OCI-LY7 (cell line): ENCODE measurements at regions not wholly inside any gene's neighbourhood (a gene's known extent, or its start where the extent isn't known, plus 50 kb on each side); places are given as distances from the start of the nearest gene placed in this dataset.

Source experiments
- BruUV-seq: library from RNA; stranded (reverse); fragments of 400-500 nt; replicated peaks from 2 replicates; lab custom pipeline; 2021; lab: Mats Ljungman, UMichigan
- CTCF ChIA-PET: fragments of 300-600 bp; sonication (Branson Sonifier 250); formaldehyde crosslinking; loops from one replicate; lab custom pipeline; 2022; ENCODE audit warnings: antibody characterized with exemption; ENCODE audit not compliant: unreplicated experiment; lab: Charles Lee
- POLR2A ChIA-PET: fragments of 300-600 bp; sonication (Branson Sonifier 250); formaldehyde crosslinking; loops from one replicate; lab custom pipeline; 2022; ENCODE audit warnings: antibody characterized with exemption; lab: Charles Lee
- DNase-seq: peaks from one replicate; pipeline ENCODE4 v3.0.0-alpha.2; 2015; ENCODE audit warnings: low spot score
- H2AFZ ChIP-seq: fragments of 200-600 bp; sonication (generic), shearing (Covaris generic); 2 replicates; pipeline ENCODE4 v1.6.1; 2014; ENCODE audit warnings: mild to moderate bottlenecking, antibody characterized with exemption, low read length, moderate library complexity
- H3K27ac ChIP-seq: fragments of 200-600 bp; sonication (generic); 2 replicates; pipeline ENCODE4 v1.5.1; 2014; ENCODE audit warnings: mixed run types, low read depth, mild to moderate bottlenecking, moderate library complexity, low read length, inconsistent platforms; ENCODE audit not compliant: poor library complexity, severe bottlenecking
- H3K36me3 ChIP-seq: fragments of 200-600 bp; sonication (generic); 2 replicates; pipeline ENCODE4 v1.6.1; 2014; ENCODE audit warnings: mild to moderate bottlenecking, antibody characterized with exemption, low read length, moderate library complexity, mixed read lengths; ENCODE audit not compliant: insufficient read depth
- H3K4me1 ChIP-seq: fragments of 200-600 bp; sonication (generic); 2 replicates; pipeline ENCODE4 v1.5.1; 2014; ENCODE audit warnings: mild to moderate bottlenecking, low read length; ENCODE audit not compliant: insufficient read depth, poor library complexity, severe bottlenecking
- H3K4me2 ChIP-seq: fragments of 200-600 bp; sonication (generic); 2 replicates; pipeline ENCODE4 v1.6.1; 2014; ENCODE audit warnings: mild to moderate bottlenecking, low read length
- H3K4me3 ChIP-seq: fragments of 200-600 bp; sonication (generic); 2 replicates; pipeline ENCODE4 v1.5.1; 2014; ENCODE audit warnings: mild to moderate bottlenecking, low read depth, low read length; ENCODE audit not compliant: poor library complexity, severe bottlenecking
- H3K79me2 ChIP-seq: fragments of 200-600 bp; sonication (generic); 2 replicates; pipeline ENCODE4 v1.6.1; 2016; ENCODE audit warnings: low read depth, mild to moderate bottlenecking, low read length, moderate library complexity, mixed read lengths; ENCODE audit not compliant: insufficient read depth
- H3K9me2 ChIP-seq: fragments of 200-600 bp; sonication (generic); 2 replicates; pipeline ENCODE4 v1.6.1; 2016; ENCODE audit warnings: mild to moderate bottlenecking, low read length, mixed read lengths; ENCODE audit not compliant: insufficient read depth
- H3K9me3 ChIP-seq: fragments of 200-600 bp; sonication (generic); 2 replicates; pipeline ENCODE4 v1.6.1; 2014; ENCODE audit warnings: mild to moderate bottlenecking, mixed run types, low read length, mixed read lengths
- H4K20me1 ChIP-seq: fragments of 200-600 bp; sonication (generic); 2 replicates; pipeline ENCODE4 v1.6.1; 2014; ENCODE audit warnings: mild to moderate bottlenecking, antibody characterized with exemption, low read length, moderate library complexity, mixed read lengths; ENCODE audit not compliant: insufficient read depth
- CTCF ChIP-seq: fragments of 200-600 bp; sonication (generic); conservative IDR thresholded peaks from 2 replicates; pipeline ENCODE4 v1.5.1; 2014; ENCODE audit warnings: mild to moderate bottlenecking, antibody characterized with exemption, low read length, moderate library complexity, mixed read lengths
- EZH2phosphoT487 ChIP-seq: fragments of 200-600 bp; sonication (generic); IDR thresholded peaks from 2 replicates; pipeline ENCODE4 v1.6.1; 2018; ENCODE audit warnings: low read depth, borderline replicate concordance, mild to moderate bottlenecking, mixed run types, antibody characterized with exemption, low read length, moderate library complexity, mixed read lengths
- intact Hi-C: fragments of 100-400 bp; cut with micrococcal nuclease; formaldehyde crosslinking; loops from one replicate; pipeline ENCODE4 v1.10.0; 2022; ENCODE audit not compliant: unreplicated experiment

- no peaks in the 10 kb centered on the region for H4K20me1 ChIP-seq
- H3K9me3 ChIP-seq = no peaks in the 10 kb centered on the region
- TF ChIP-seq EZH2phosphoT487 = no peak
- no peak for TF ChIP-seq CTCF
- CTCF ChIA-PET = no interaction called here
- no peak overlapping the region for H3K4me3 ChIP-seq
- H3K9me2 ChIP-seq = no peaks in the 10 kb centered on the region
- H3K4me2 ChIP-seq = no peak overlapping the region
- POLR2A ChIA-PET = no interaction called here
- H3K4me1 ChIP-seq = no peaks in the 10 kb centered on the region
- H3K27ac ChIP-seq = no peak overlapping the region
- no peak overlapping the region for H2AFZ ChIP-seq
- no peaks in the 10 kb centered on the region for H3K36me3 ChIP-seq
- intact Hi-C loops = no loop called here
- BruUV-seq = no TSS peak
- H3K79me2 ChIP-seq = no peaks in the 10 kb centered on the region
- no peak for DNase-seq
Observed at GRCh38 chr5:21067724-21068123, 1079.7 kb upstream of the CDH18 start.

GRCh38 chr5:21063146-21063545 is 1075.1 kb upstream of the CDH18 start:
- H3K9me3 ChIP-seq = no peaks in the 10 kb centered on the region
- no peak overlapping the region for H2AFZ ChIP-seq
- intact Hi-C loops = no loop called here
- no TSS peak for BruUV-seq
- CTCF ChIA-PET = no interaction called here
- no peaks in the 10 kb centered on the region for H3K79me2 ChIP-seq
- H3K27ac ChIP-seq = no peak overlapping the region
- no peaks in the 10 kb centered on the region for H4K20me1 ChIP-seq
- no peak overlapping the region for H3K4me3 ChIP-seq
- DNase-seq = no peak
- no peaks in the 10 kb centered on the region for H3K36me3 ChIP-seq
- H3K4me1 ChIP-seq = no peaks in the 10 kb centered on the region
- TF ChIP-seq CTCF = no peak
- TF ChIP-seq EZH2phosphoT487 = no peak
- POLR2A ChIA-PET = no interaction called here
- no peaks in the 10 kb centered on the region for H3K9me2 ChIP-seq
- H3K4me2 ChIP-seq = no peak overlapping the region

GRCh38 chr5:21058289-21058688 is 1070.3 kb upstream of the CDH18 start:
- BruUV-seq = no TSS peak
- POLR2A ChIA-PET = no interaction called here
- intact Hi-C loops = no loop called here
- no peak overlapping the region for H2AFZ ChIP-seq
- DNase-seq = no peak
- H4K20me1 ChIP-seq = no peaks in the 10 kb centered on the region
- no peaks in the 10 kb centered on the region for H3K36me3 ChIP-seq
- no peak overlapping the region for H3K27ac ChIP-seq
- H3K9me3 ChIP-seq = no peaks in the 10 kb centered on the region
- no peaks in the 10 kb centered on the region for H3K4me1 ChIP-seq
- CTCF ChIA-PET = no interaction called here
- no peaks in the 10 kb centered on the region for H3K9me2 ChIP-seq
- TF ChIP-seq CTCF (no peak), EZH2phosphoT487 (no peak)
- no peak overlapping the region for H3K4me3 ChIP-seq
- 0 out of 2 replicates have a peak overlapping the region, but pooled peaks have one; percentile 7 for H3K4me2 ChIP-seq
- no peaks in the 10 kb centered on the region for H3K79me2 ChIP-seq
